Erythroblast (primary cell): ENCODE measurements at regions not wholly inside any gene's neighbourhood (a gene's known extent, or its start where the extent isn't known, plus 50 kb on each side); places are given as distances from the start of the nearest gene placed in this dataset.

Experiments
- GATA1 ChIP-seq: IDR thresholded peaks from 2 replicates; pipeline ENCODE4 v1.6.1; 2011; ENCODE audit warnings: low read depth, mild to moderate bottlenecking, control low read depth, low read length, moderate library complexity
- POLR2A ChIP-seq: IDR thresholded peaks from 2 replicates; pipeline ENCODE4 v1.6.1; 2011; ENCODE audit warnings: mild to moderate bottlenecking, low read length

DNA sequence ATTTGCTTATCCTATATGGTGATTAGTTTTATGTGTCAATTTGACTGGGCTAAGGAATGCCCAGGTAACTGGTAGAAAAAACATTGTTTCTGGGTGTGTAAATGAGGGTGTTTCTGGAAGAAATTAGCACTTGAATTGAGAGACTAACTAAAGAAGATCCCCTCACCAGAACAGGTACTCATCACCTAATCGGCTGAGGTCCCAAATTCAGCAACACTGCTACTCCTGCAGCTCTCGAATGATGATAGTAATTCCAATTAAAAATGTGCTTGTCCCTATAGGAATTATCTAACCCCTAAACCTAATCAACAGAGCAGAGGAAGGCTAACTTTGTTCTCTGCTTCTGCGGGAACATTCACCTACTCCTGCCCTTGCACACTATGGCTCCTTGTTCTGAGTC, 464.5 kb upstream of the CHST9 start:
- no peak for TF ChIP-seq POLR2A
- TF ChIP-seq GATA1: no peak
